Amniotic stem cell (primary cell): ENCODE measurements at regions not wholly inside any gene's neighbourhood (a gene's known extent, or its start where the extent isn't known, plus 50 kb on each side); places are given as distances from the start of the nearest gene placed in this dataset.
A peak's percentile ranks its signal among the peaks of the same experiment; 100 is the strongest.
"Not testable (repeated sequence)": the region's sequence is repeated elsewhere in the genome, so short reads cannot be mapped to it uniquely, and the experiment has no call there.

Source experiments
- DNase-seq: peaks from one replicate; lab custom pipeline; 2025; lab: John Stamatoyannopoulos, UW

- no peak for DNase-seq
Observed at GRCh38 chr4:31482691-31483090, 762.5 kb downstream of the PCDH7 start.

- DNase-seq, result not testable (repeated sequence)
Observed at GRCh38 chr4:31499216-31499615, 779.0 kb downstream of the PCDH7 start.

- DNase-seq, result no peak
Observed at GRCh38 chr4:31516520-31516919, 796.4 kb downstream of the PCDH7 start.

- DNase-seq, result peak; percentile 59
Observed at GRCh38 chr4:31518796-31519250, 798.7 kb downstream of the PCDH7 start.

GRCh38 chr4:31530555-31530954 is 810.4 kb downstream of the PCDH7 start:
- no peak for DNase-seq

GRCh38 chr4:31538877-31539276 is 818.7 kb downstream of the PCDH7 start:
- no peak for DNase-seq

GRCh38 chr4:31539284-31540069 is 819.3 kb downstream of the PCDH7 start:
- no peak for DNase-seq

GRCh38 chr4:31545330-31545729 is 825.2 kb downstream of the PCDH7 start:
- DNase-seq, result no peak

- no peak for DNase-seq
Observed at GRCh38 chr4:31545755-31546154, 825.6 kb downstream of the PCDH7 start.

GRCh38 chr4:31548021-31548420 is 827.9 kb downstream of the PCDH7 start:
- no peak for DNase-seq

GRCh38 chr4:31548823-31549222 is 828.7 kb downstream of the PCDH7 start:
- DNase-seq, result no peak

GRCh38 chr4:31549256-31549655 is 829.1 kb downstream of the PCDH7 start:
- DNase-seq, result no peak

- DNase-seq, result no peak
Observed at GRCh38 chr4:31557437-31557836, 837.3 kb downstream of the PCDH7 start.

GRCh38 chr4:31573554-31573953 is 853.4 kb downstream of the PCDH7 start:
- DNase-seq, result no peak

GRCh38 chr4:31575504-31575903 is 855.3 kb downstream of the PCDH7 start:
- no peak for DNase-seq

- no peak for DNase-seq
Observed at GRCh38 chr4:31580843-31581242, 860.7 kb downstream of the PCDH7 start.

- no peak for DNase-seq
Observed at GRCh38 chr4:31585503-31585902, 865.3 kb downstream of the PCDH7 start.

GRCh38 chr4:31592293-31592692 is 872.1 kb downstream of the PCDH7 start:
- no peak for DNase-seq

- DNase-seq, result no peak
Observed at GRCh38 chr4:31595496-31595895, 875.3 kb downstream of the PCDH7 start.

- DNase-seq, result no peak
Observed at GRCh38 chr4:31598639-31599038, 878.5 kb downstream of the PCDH7 start.

- no peak for DNase-seq
Observed at GRCh38 chr4:31601793-31602192, 881.6 kb downstream of the PCDH7 start.

- no peak for DNase-seq
Observed at GRCh38 chr4:31613946-31614623, 893.9 kb downstream of the PCDH7 start.

- DNase-seq, result no peak
Observed at GRCh38 chr4:31617667-31618066, 897.5 kb downstream of the PCDH7 start.

GRCh38 chr4:31620476-31620875 is 900.3 kb downstream of the PCDH7 start:
- DNase-seq, result no peak
